Gastrocnemius medialis (tissue), 4 donors: ENCODE measurements at regions not wholly inside any gene's neighbourhood (a gene's known extent, or its start where the extent isn't known, plus 50 kb on each side); places are given as distances from the start of the nearest gene placed in this dataset.

Source experiments
- POLR2A ChIP-seq, 2 donors: fragments of 450-650 bp; IDR thresholded peaks; one replicate each; pipeline ENCODE4 v1.6.1; 2017; ENCODE audit warnings: antibody characterized with exemption in 2 of 2, mild to moderate bottlenecking in 2 of 2, moderate library complexity in 2 of 2
- TF ChIP-seq, protein P1 (sequence below), 5 experiments: fragments of 450-650 bp in 3 of 5; fragments of 200-600 bp in 2 of 5; sonication (generic) in 2 of 5; IDR thresholded peaks in 4 of 5; conservative IDR thresholded peaks in 1 of 5; 1 replicate in 4 of 5; 2 replicates in 1 of 5; pipeline ENCODE4 v1.5.1; 2016 to 2019; ENCODE audit warnings: antibody characterized with exemption in 5 of 5, mild to moderate bottlenecking in 3 of 5, moderate library complexity in 3 of 5

DNA sequence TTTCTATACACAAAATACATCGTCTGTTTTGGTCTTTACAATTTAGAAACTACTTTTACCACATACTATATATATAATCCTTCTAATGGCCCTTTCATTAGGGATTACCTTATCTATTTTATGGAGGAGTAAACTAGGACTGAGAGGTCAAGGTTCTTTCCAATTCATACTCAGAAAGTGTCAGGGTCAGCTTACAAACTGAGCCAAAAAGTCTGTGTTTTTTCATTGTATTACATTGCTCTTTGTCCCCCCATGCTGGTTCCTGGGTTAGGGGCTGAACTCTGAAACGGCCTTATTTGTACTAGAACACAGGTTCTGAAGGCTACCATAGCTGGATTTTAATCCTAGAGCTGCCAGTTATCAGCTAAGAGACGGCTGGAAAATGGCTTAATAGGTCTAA lies 368.1 kb downstream of the GRIN2B start:
- TF ChIP-seq, protein P1, sequence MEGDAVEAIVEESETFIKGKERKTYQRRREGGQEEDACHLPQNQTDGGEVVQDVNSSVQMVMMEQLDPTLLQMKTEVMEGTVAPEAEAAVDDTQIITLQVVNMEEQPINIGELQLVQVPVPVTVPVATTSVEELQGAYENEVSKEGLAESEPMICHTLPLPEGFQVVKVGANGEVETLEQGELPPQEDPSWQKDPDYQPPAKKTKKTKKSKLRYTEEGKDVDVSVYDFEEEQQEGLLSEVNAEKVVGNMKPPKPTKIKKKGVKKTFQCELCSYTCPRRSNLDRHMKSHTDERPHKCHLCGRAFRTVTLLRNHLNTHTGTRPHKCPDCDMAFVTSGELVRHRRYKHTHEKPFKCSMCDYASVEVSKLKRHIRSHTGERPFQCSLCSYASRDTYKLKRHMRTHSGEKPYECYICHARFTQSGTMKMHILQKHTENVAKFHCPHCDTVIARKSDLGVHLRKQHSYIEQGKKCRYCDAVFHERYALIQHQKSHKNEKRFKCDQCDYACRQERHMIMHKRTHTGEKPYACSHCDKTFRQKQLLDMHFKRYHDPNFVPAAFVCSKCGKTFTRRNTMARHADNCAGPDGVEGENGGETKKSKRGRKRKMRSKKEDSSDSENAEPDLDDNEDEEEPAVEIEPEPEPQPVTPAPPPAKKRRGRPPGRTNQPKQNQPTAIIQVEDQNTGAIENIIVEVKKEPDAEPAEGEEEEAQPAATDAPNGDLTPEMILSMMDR (IDR thresholded peaks at IDR 0.05 in 4 of 5, conservative IDR thresholded peaks at IDR 0.05 in 1 of 5): no peak
- TF ChIP-seq POLR2A (IDR thresholded peaks at IDR 0.05): no peak
